HepG2 (cell line): ENCODE measurements at regions not wholly inside any gene's neighbourhood (a gene's known extent, or its start where the extent isn't known, plus 50 kb on each side); places are given as distances from the start of the nearest gene placed in this dataset.

ENCODE experiments used
- ATAC-seq: fragments of 200-7000 bp; cut with Tn5 transposase; 3 replicates; pipeline ENCODE4 v1.9.1; 2020; ENCODE audit warnings: mild to moderate bottlenecking, moderate library complexity
- BruUV-seq: library from RNA; stranded (reverse); fragments of 400-500 nt; replicated peaks from 2 replicates; lab custom pipeline; 2021; lab: Mats Ljungman, UMichigan
- CTCF ChIA-PET: fragments of 300-600 bp; formaldehyde crosslinking; extraction: SDS; loops from one replicate; lab custom pipeline; 2021; ENCODE audit warnings: low total read pairs, inconsistent platforms, low intra/inter-chr PET ratio; lab: Yijun Ruan, JAX
- POLR2A ChIA-PET: fragments of 350-600 bp; sonication (Branson Sonifier 250); formaldehyde crosslinking; loops from one replicate; lab custom pipeline; 2020; ENCODE audit warnings: antibody characterized with exemption, inconsistent platforms; lab: Yijun Ruan, JAX
- DNase-seq: peaks from one replicate; pipeline ENCODE4 v3.0.0-alpha.2; 2015; ENCODE audit warnings: low spot score
- FAIRE-seq: peaks from 3 replicates; lab custom pipeline; 2011; peaks lifted over from hg19 to GRCh38; lab: Jason Lieb, UNC
- H2AFZ ChIP-seq: one replicate; pipeline ENCODE4 v1.6.1; 2011; ENCODE audit warnings: low read length, inconsistent platforms
- H3K27ac ChIP-seq: fragments of 300-600 bp; 3 replicates; pipeline ENCODE4 v1.8.0; 2011; ENCODE audit warnings: mixed run types, mild to moderate bottlenecking, mixed read lengths, low read length, inconsistent platforms; ENCODE audit not compliant: insufficient read depth; ENCODE audit errors: extremely low read length
- H3K27me3 ChIP-seq, 2 experiments: fragments of 200-600 bp in 1 of 2; 2 replicates in 1 of 2; 3 replicates in 1 of 2; pipeline versions ENCODE4 v1.6.0 to v1.8.0; 2011; ENCODE audit warnings: low read length in 2 of 2, mild to moderate bottlenecking in 2 of 2, moderate library complexity in 2 of 2, inconsistent platforms in 1 of 2; ENCODE audit not compliant: insufficient read depth in 2 of 2, control insufficient read depth in 1 of 2
- H3K36me3 ChIP-seq, 2 experiments: fragments of 200-600 bp in 1 of 2; replicated peaks in 1 of 2; 2 replicates in 1 of 2; 3 replicates in 1 of 2; pipeline versions ENCODE4 v1.5.1 to v1.8.0; 2011; ENCODE audit warnings: low read length in 2 of 2, inconsistent platforms in 1 of 2; ENCODE audit not compliant: insufficient read depth in 2 of 2, control insufficient read depth in 1 of 2
- H3K4me1 ChIP-seq: 2 replicates; pipeline ENCODE4 v1.5.1; 2012; ENCODE audit warnings: low read length, inconsistent platforms; ENCODE audit not compliant: insufficient read depth
- H3K4me2 ChIP-seq: 2 replicates; pipeline ENCODE4 v1.6.0; 2011; ENCODE audit warnings: low read depth, low read length, inconsistent platforms
- H3K4me3 ChIP-seq, 3 experiments: fragments of 200-600 bp in 1 of 3; sonication (generic), shearing (Covaris generic) in 1 of 3; replicated peaks in 1 of 3; 2 replicates each; pipeline ENCODE4 v1.5.1; 2011 to 2016; ENCODE audit warnings: low read length in 3 of 3, inconsistent platforms in 2 of 3, low read depth in 2 of 3, mild to moderate bottlenecking in 2 of 3, control low read depth in 1 of 3, mixed read lengths in 1 of 3; ENCODE audit not compliant: insufficient read depth in 1 of 3
- H3K79me2 ChIP-seq: one replicate; pipeline ENCODE4 v1.6.1; 2011; ENCODE audit warnings: low read length, inconsistent platforms; ENCODE audit not compliant: insufficient read depth
- H3K9ac ChIP-seq: 2 replicates; pipeline ENCODE4 v1.6.0; 2011; ENCODE audit warnings: mild to moderate bottlenecking, low read depth, low read length, inconsistent platforms; ENCODE audit not compliant: insufficient read depth
- H3K9me3 ChIP-seq: 2 replicates; pipeline ENCODE4 v1.5.1; 2012; ENCODE audit warnings: mild to moderate bottlenecking, low read length
- H4K20me1 ChIP-seq: 2 replicates; pipeline ENCODE4 v1.6.0; 2011; ENCODE audit warnings: inconsistent platforms, mild to moderate bottlenecking, low read length, moderate library complexity; ENCODE audit not compliant: insufficient read depth
- AGO1 ChIP-seq: fragments of 200-400 bp; formaldehyde crosslinking; IDR thresholded peaks from 2 replicates; pipeline ENCODE4 v1.6.1; 2017; ENCODE audit warnings: mild to moderate bottlenecking, low read depth, low read length, moderate library complexity; ENCODE audit not compliant: poor library complexity, severe bottlenecking
- CEBPZ ChIP-seq: IDR thresholded peaks from 2 replicates; pipeline ENCODE4 v1.6.1; 2012; ENCODE audit warnings: low read length, improper control_type of control experiment
- HMG20A ChIP-seq: IDR thresholded peaks from 2 replicates; pipeline ENCODE4 v1.6.1; 2016; ENCODE audit warnings: borderline replicate concordance
- HNRNPLL ChIP-seq: fragments of 200-400 bp; formaldehyde crosslinking; IDR thresholded peaks from 2 replicates; pipeline ENCODE4 v1.6.1; 2017; ENCODE audit warnings: mild to moderate bottlenecking, low read depth, low read length; ENCODE audit not compliant: poor library complexity, severe bottlenecking
- MEIS2 ChIP-seq: sonication (generic); formaldehyde crosslinking; IDR thresholded peaks from 2 replicates; pipeline ENCODE4 v1.9.0; 2021; ENCODE audit warnings: mild to moderate bottlenecking, missing genetic modification reagents
- PRMT3 ChIP-seq: sonication (generic); formaldehyde crosslinking; IDR thresholded peaks from 2 replicates; pipeline ENCODE4 v1.8.1; 2022; ENCODE audit warnings: low read depth, mild to moderate bottlenecking, moderate library complexity, missing genetic modification reagents, borderline replicate concordance
- RAD21 ChIP-seq: fragments of 450-650 bp; formaldehyde crosslinking; IDR thresholded peaks from 2 replicates; pipeline ENCODE4 v1.5.0; 2020; ENCODE audit warnings: mild to moderate bottlenecking
- RBFOX2 ChIP-seq: fragments of 200-400 bp; formaldehyde crosslinking; IDR thresholded peaks from 2 replicates; pipeline ENCODE4 v1.6.1; 2017; ENCODE audit warnings: low read depth, mild to moderate bottlenecking, low read length
- REPIN1 ChIP-seq: sonication (generic); formaldehyde crosslinking; IDR thresholded peaks from 2 replicates; pipeline ENCODE4 v1.8.0; 2022; ENCODE audit warnings: missing genetic modification reagents, low read depth, mild to moderate bottlenecking, borderline replicate concordance
- REXO4 ChIP-seq: sonication (generic); formaldehyde crosslinking; IDR thresholded peaks from 2 replicates; pipeline ENCODE4 v1.8.0; 2022; ENCODE audit warnings: missing genetic modification reagents, mild to moderate bottlenecking, borderline replicate concordance
- RFX5 ChIP-seq: IDR thresholded peaks from 2 replicates; pipeline ENCODE4 v1.6.1; 2011; ENCODE audit warnings: low read depth, low read length, improper control_type of control experiment
- SMAD3 ChIP-seq: sonication (generic); formaldehyde crosslinking; IDR thresholded peaks from 2 replicates; pipeline ENCODE4 v1.4.0; 2020; ENCODE audit warnings: missing genetic modification reagents
- SOX6 ChIP-seq, 2 experiments: fragments of 450-650 bp in 1 of 2; sonication (generic) in 1 of 2; formaldehyde crosslinking in 1 of 2; IDR thresholded peaks; 2 replicates each; pipeline versions ENCODE4 v1.4.0 to v1.6.1; 2017 to 2020; ENCODE audit warnings: antibody characterized with exemption in 1 of 2, mild to moderate bottlenecking in 1 of 2, missing genetic modification reagents in 1 of 2
- WIZ ChIP-seq: sonication (generic); formaldehyde crosslinking; IDR thresholded peaks from 2 replicates; pipeline ENCODE4 v1.5.1; 2020; ENCODE audit warnings: mild to moderate bottlenecking, missing genetic modification reagents
- YEATS2 ChIP-seq: sonication (generic); formaldehyde crosslinking; IDR thresholded peaks from 2 replicates; pipeline ENCODE4 v1.4.0; 2020; ENCODE audit warnings: missing genetic modification reagents, borderline replicate concordance
- ZBTB7B ChIP-seq: sonication (generic); formaldehyde crosslinking; IDR thresholded peaks from 2 replicates; pipeline ENCODE4 v1.4.0; 2020; ENCODE audit warnings: missing genetic modification reagents
- ZNF251 ChIP-seq: sonication (generic); formaldehyde crosslinking; IDR thresholded peaks from 2 replicates; pipeline ENCODE4 v1.9.0; 2021; ENCODE audit warnings: mild to moderate bottlenecking, missing genetic modification reagents
- ZNF7 ChIP-seq: IDR thresholded peaks from 2 replicates; pipeline ENCODE4 v1.6.1; 2016; ENCODE audit warnings: missing biosample characterization, missing genetic modification reagents
- WGBS: methylation state at CpG from one replicate; pipeline ENCODE4 v1.1.6; 2017; ENCODE audit warnings: low lambda C conversion rate; 5-methylcytosine and 5-hydroxymethylcytosine counted together
- in situ Hi-C: cut with HindIII; loops from 2 replicates; pipeline ENCODE4 v1.10.0; 2017; ENCODE audit warnings: low pct_unique_long_range_greater_than_20kb; ENCODE audit not compliant: extremely low pct_ligation_motif_present
- intact Hi-C: fragments of 100-400 bp; cut with micrococcal nuclease; formaldehyde crosslinking; loops from one replicate; pipeline ENCODE4 v1.10.0; 2022; ENCODE audit not compliant: unreplicated experiment

- H3K4me3 ChIP-seq = no peak overlapping the region
- no TSS peak for BruUV-seq
- H3K36me3 ChIP-seq = no peaks in the 10 kb centered on the region
- in situ Hi-C loops (no loop called here), intact Hi-C loops (no loop called here)
- H3K4me1 ChIP-seq = no peaks in the 10 kb centered on the region
- DNase-seq (no peak), FAIRE-seq (no peak), ATAC-seq (no peak)
- H3K27ac ChIP-seq = no peak overlapping the region
- H2AFZ ChIP-seq = no peak overlapping the region
- no peaks in the 10 kb centered on the region for H4K20me1 ChIP-seq
- TF ChIP-seq SMAD3 (CRISPR knock-in tag) (no peak), YEATS2 (CRISPR knock-in tag) (no peak), SOX6 (IDR thresholded peaks at IDR 0.05) (no peak), SOX6 (CRISPR knock-in tag; IDR thresholded peaks at IDR 0.05) (no peak), HNRNPLL (no peak), WIZ (CRISPR knock-in tag) (no peak), PRMT3 (CRISPR knock-in tag) (no peak), AGO1 (no peak), ZBTB7B (no peak), REXO4 (no peak), HMG20A (no peak)
- H3K9me3 ChIP-seq = no peaks in the 10 kb centered on the region
- WGBS = 35% methylated on average over 4 of the region's 4 CpGs
- CTCF ChIA-PET = no interaction called here
- no peaks in the 10 kb centered on the region for H3K79me2 ChIP-seq
- POLR2A ChIA-PET = no interaction called here
- H3K4me2 ChIP-seq = no peak overlapping the region
- H3K9ac ChIP-seq = no peak overlapping the region
- no peaks in the 10 kb centered on the region for H3K27me3 ChIP-seq
These were observed 52.8 kb downstream of the SOX2 start for GRCh38 chr3:181764544-181764943.

GRCh38 chr3:181770296-181770695, 58.6 kb downstream of the SOX2 start:
- Histone ChIP-seq H3K36me3 (no peaks in the 10 kb centered on the region), H3K27me3 (no peaks in the 10 kb centered on the region), H2AFZ (no peak overlapping the region), H3K4me2 (no peak overlapping the region), H3K79me2 (no peaks in the 10 kb centered on the region), H3K9ac (no peak overlapping the region), H3K27ac (no peak overlapping the region), H3K4me3 (no peak overlapping the region), H4K20me1 (no peaks in the 10 kb centered on the region), H3K9me3 (no peaks in the 10 kb centered on the region), H3K4me1 (no peaks in the 10 kb centered on the region)
- WGBS = 18% methylated on average over 5 of the region's 5 CpGs
- ChIA-PET POLR2A (no interaction called here), CTCF (no interaction called here)
- in situ Hi-C loops (no loop called here), intact Hi-C loops (no loop called here)
- no peak for ATAC-seq
- BruUV-seq = no TSS peak
- TF ChIP-seq CEBPZ = no peak
- TF ChIP-seq RBFOX2 = no peak
- TF ChIP-seq ZNF7 (CRISPR knock-in tag) = no peak
- no peak for TF ChIP-seq MEIS2 (CRISPR knock-in tag)
- no peak for TF ChIP-seq ZNF251 (CRISPR knock-in tag)
- TF ChIP-seq RFX5 = no peak
- TF ChIP-seq RAD21 = no peak
- TF ChIP-seq REXO4 = no peak
- TF ChIP-seq REPIN1 (CRISPR knock-in tag) = no peak
- DNase-seq = no peak
- FAIRE-seq = no peak
